SHP77 treated with DMSO at 0.1 percent for 48 hours (cell line): ENCODE measurements at regions not wholly inside any gene's neighbourhood (a gene's known extent, or its start where the extent isn't known, plus 50 kb on each side); places are given as distances from the start of the nearest gene placed in this dataset.
"Not testable (repeated sequence)": the region's sequence is repeated elsewhere in the genome, so short reads cannot be mapped to it uniquely, and the experiment has no call there.

Source experiments
- DNase-seq: peaks from one replicate; lab custom pipeline; 2025; lab: John Stamatoyannopoulos, UW

GRCh38 chr4:175033162-175033561, 115.0 kb downstream of the ADAM29 start:
- DNase-seq = no peak

DNA sequence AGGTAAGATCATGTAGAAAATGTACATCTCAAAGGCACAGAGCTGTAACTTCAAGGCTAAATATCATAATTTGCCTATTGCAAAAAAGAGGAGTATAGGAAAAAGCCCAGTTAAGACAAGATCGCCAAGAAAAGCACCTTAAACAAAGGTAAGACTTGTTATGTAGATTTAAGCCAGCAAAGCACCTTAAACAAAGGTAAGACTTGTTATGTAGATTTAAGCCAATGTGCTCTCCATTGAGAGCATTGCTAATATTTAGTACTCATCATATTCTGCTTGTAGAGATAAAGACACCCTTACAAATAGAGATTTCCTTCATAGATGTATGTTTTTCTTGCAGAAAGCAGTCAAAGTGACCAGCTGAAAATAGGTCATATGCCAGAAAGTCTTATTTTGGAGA, 115.8 kb downstream of the ADAM29 start:
- DNase-seq = no peak

- no peak for DNase-seq
Observed at GRCh38 chr4:175034986-175035705, 117.0 kb downstream of the ADAM29 start.

DNA sequence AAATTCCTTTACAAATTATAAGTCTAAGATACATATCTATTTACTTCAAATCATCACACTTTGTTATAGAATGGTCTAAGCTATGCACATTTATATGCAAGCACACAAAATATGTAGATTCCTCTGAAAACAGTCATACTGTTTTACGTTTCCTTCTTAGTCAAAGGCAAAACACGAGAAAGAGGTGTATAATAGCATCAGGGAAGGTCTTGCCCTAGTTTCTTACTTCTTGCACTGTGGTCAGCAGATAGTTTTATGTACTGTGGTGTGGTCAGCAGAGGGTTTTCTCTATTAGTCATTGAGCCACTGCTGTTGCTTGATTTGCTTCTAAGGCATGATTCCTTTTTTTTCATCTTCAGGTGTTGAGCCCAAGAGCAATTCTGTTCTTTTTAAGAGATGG, 117.7 kb downstream of the ADAM29 start:
- no peak for DNase-seq

- DNase-seq = no peak
Observed at GRCh38 chr4:175048111-175048784, 130.1 kb downstream of the ADAM29 start.

- DNase-seq = no peak
Observed at GRCh38 chr4:175048906-175049305, 130.7 kb downstream of the ADAM29 start.

DNA sequence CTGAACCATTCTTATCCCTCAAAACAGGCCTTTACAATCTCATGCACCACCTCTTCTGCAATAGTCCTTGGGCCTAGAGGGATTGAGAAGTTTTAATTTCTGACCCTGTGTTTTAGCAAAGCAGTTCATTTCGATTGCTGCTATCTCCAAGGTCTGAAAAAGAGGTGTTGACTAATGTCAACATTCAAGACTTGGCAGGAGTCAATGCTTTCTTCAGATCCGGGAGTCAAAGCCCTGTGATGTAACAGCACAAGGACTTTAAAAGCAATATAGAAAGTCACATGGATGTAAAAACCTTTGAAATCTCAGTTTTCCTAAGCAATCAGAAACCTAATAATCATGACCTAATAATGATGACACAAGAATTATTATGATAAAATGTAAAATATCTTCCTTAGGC, 133.8 kb downstream of the ADAM29 start:
- DNase-seq = no peak

- DNase-seq = no peak
Observed at GRCh38 chr4:175054980-175055379, 136.8 kb downstream of the ADAM29 start.

DNA sequence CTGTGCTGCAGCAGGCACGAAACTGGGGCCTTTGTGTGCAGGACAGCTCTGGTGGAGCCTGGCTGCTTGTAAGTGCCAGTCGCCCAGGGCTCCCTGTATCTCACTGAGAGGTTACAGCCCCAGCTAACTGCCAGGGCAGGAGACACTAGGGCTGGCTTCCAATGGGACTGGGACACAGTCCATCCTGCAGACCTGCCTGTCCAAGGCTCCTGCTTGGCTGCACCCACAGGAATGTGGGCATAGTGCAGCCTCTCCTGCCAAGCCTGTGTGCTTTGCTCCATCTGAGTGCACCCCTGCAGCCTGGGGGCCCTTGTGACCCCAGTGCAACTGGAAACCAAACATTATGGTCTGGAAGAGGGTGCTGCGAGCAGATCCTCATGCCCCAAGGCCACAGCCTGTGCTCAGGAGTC, 144.0 kb downstream of the ADAM29 start:
- DNase-seq = no peak

DNA sequence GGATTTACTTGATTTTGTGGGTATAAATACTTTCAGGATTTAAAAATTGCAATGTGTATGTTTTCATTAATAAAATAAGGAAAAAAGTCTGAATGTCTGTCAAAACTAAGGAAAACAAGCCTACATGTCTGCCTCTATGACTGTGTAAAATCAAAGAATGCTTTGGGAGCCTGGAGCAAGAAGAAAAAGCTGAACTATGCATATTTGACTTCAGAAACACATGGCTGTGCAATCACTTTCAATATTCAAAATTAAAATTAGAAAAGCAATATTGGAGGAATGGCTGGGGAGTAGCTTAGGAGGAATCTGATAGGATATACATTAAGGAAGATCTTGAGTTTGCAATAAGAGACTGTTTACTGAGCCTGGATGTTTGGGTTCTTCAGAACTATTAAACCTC, 147.1 kb downstream of the ADAM29 start:
- DNase-seq = no peak

DNA sequence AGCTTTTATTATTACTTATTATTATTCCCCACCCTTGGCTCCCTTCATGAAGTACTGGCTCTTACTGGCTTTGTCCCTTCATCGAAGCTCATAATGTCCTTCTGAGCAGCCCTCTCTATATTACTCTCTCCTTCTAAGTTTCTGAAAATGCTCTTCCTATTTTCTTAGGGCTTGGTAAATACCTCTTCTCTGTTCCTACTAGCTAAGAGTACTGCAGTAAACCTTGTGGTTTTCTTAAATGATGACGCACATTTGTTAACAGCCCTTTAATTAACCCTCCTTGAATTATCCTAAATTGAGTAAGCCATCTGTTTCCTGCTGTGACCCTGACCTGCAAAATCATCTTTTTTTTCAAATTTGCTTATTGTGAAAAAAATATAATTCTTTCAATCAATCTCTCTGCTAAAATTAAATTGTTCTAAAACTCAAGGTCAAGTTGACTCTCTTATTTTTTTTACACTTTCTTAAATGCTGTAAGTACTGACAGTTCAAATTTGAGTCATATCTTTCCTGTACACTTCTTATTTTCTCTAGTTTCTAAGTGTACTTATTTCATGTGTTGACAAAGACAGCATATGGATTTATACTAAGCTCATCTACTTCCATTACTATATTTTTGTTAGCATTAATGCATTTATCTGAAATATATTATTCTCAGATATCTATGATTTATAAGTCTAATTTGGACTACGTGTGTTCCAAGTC, 148.9 kb downstream of the ADAM29 start:
- DNase-seq = no peak

- no peak for DNase-seq
Observed at GRCh38 chr4:175068266-175068665, 150.1 kb downstream of the ADAM29 start.

DNA sequence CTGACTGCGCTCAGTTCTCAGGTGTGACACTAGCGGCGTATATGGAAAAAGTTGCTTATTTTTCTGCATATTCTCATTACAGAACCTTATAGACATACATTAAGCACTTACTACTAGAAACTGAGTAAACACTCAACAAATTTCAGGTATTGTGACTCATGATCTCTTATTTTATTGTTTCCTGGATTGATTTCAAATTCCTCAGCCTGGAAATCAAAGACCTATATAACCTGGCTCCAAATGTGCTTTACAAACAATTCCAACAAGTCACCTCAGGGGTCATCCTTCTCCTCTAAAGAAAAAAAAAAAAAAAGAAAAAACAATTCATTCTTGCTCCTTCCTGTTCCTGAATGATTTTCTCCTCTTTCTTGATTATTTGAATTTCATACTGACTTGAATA, 152.3 kb downstream of the ADAM29 start:
- DNase-seq = no peak

DNA sequence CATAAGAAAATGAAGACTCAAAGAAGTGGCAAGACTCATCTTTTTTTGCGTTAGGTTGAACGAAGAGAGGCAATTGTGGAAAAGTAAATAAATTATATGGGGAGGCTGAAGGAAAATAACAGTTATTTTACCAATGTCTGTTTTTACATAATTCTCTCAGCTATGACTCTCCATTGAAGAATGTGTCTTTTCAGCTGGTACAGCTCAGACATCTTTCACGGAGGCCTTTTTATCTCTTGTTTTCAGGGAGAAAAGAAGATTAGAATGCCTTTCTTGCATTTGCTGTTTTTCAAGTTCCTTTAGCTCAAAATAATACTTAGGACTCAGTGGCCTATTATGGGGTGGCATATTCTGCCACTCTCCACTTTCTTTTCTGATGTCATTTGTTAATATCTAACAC, 153.0 kb downstream of the ADAM29 start:
- no peak for DNase-seq

DNA sequence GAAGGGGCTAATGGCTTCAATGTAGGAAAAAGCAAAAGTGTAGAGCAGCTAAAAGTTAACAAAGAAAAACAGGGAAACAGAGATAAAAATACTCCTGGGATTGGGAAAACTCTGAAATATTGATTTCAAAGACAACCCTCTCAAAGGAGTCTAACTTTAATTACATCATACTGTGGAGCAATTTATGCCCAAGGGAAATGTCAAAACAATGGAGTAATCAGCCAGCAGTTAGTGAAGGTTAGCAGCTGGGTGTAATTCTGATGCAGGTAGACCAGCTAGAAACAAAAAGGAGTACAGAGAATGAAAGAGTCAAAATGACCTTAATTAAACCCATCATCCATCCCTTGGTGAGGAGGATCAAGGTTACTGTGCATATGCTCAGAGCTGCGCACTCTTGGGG, 169.0 kb downstream of the ADAM29 start:
- no peak for DNase-seq

DNA sequence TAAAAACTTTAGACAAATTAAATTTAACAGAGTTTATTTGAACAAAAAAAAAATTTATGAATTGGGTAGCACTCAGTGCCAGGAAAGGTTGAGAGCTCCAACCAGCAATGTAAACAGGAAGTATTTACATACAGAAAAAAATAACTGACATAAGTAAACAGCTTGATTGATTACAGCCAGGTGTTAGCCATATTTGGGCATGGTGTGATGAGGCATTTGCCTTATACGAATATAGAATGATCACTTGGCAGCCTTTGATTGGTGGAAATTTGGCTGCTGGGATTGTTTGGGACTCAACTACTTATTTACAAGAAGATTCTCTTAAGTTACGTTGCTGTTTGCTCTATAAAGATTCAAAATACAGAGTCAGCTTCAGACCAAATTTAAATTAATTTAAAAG, 172.0 kb downstream of the ADAM29 start:
- DNase-seq = no peak

GRCh38 chr4:175091649-175092048, 173.5 kb downstream of the ADAM29 start:
- no peak for DNase-seq

DNA sequence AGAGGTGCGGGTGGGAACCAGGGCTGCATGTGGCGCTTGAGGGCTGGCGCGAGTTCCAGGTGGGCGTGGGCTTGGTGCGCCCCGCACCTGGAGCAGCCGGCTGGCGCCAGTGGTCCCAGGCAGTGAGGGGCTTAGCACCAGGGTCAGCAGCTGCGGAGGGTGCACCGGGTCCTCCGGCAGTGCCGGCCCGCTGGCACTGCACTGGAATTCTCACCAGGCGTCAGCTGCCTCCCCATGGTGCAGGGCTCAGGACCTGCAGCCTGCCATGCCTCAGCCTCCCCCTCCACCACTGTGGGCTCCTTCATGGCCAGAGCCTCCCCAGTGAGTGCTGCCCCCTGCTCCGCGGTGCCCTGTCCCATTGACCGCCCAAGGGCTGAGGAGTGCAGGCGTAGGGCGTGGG, 174.0 kb downstream of the ADAM29 start:
- DNase-seq = no peak

DNA sequence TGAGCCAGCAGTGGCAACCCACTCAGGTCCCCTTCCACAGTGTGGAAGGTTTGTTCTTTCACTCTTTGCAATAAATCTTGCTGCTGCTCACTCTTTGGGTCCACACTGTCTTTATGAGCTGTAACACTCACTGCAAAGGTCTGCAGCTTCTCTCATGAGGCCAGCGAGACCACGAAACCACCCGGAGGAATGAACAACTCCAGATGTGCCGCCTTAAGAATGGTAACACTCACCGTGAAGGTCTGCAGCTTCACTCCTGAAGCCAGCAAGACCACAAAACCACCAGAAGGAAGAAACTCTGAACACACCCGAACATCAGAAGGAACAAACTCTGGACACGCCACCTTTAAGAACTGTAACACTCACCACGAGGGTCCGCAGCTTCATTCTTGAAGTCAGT, 174.9 kb downstream of the ADAM29 start:
- not testable (repeated sequence) for DNase-seq

DNA sequence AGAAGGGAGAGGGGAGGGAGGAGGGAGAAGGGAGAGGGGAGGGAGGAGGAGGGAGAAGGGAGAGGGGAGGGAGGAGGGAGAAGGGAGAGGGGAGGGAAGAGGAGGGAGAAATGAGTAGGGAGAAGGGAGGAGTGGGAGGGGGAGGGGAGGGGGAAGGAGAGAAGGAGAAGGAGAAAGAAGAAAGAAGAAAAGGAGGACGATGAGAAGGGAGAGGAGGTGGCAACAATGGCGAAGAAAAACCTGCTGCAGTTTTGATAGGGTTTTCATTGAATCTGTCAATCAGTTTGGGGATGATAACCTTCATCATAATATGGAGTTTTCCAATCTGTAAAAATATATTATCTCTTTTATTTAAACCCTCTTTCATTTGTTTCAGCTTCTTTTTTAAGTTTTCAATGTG, 185.2 kb downstream of the ADAM29 start:
- no peak for DNase-seq

- no peak for DNase-seq
Observed at GRCh38 chr4:175106301-175106700, 188.1 kb downstream of the ADAM29 start.

DNA sequence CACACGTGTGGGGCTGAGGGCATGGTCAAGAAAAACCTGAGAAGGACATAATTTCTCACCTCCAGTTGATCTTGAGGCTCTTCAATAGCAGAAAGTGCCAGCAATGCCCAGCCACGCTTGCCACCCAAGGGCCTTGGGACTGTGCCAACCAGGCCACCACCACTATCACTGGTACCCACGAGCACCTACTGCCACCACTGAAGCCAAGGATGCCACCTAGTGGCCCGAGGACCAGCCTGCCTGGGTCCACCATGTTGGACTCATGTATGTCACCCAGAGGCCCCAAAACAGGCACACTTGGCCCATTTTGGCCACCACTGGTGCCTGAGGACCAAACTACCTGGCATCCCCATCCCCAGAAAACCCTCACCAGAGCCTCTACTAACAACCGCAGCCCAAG, 191.8 kb downstream of the ADAM29 start:
- no peak for DNase-seq

GRCh38 chr4:175125410-175126068, 207.4 kb downstream of the ADAM29 start:
- no peak for DNase-seq
